SK-N-SH (cell line): ENCODE measurements at regions not wholly inside any gene's neighbourhood (a gene's known extent, or its start where the extent isn't known, plus 50 kb on each side); places are given as distances from the start of the nearest gene placed in this dataset.

Experiments
- CTCF ChIA-PET: fragments of 300-600, 350-600 bp; formaldehyde crosslinking; extraction: SDS; loops from one replicate; lab custom pipeline; 2021; lab: Yijun Ruan, JAX
- POLR2A ChIA-PET: fragments of 350-600 bp; sonication (Branson Sonifier 250); formaldehyde crosslinking; extraction: SDS; loops from one replicate; lab custom pipeline; 2020; ENCODE audit warnings: antibody characterized with exemption, inconsistent platforms; lab: Yijun Ruan, JAX
- DNase-seq: peaks from one replicate; pipeline ENCODE4 v3.0.0; 2012
- H2AFZ ChIP-seq: fragments of 200-600 bp; sonication (generic); 2 replicates; pipeline ENCODE4 v1.8.1; 2016; ENCODE audit warnings: antibody characterized with exemption, mild to moderate bottlenecking, low read depth
- H3F3A ChIP-seq: fragments of 200-600 bp; sonication (generic); replicated peaks from 2 replicates; pipeline ENCODE3; 2016; ENCODE audit warnings: antibody characterized with exemption, mild to moderate bottlenecking; ENCODE audit not compliant: insufficient read depth
- H3K27ac ChIP-seq, 2 experiments: fragments of 200-500 bp in 1 of 2; fragments of 200-600 bp in 1 of 2; sonication (Bioruptor generic) in 1 of 2; sonication (generic), shearing (Covaris generic) in 1 of 2; 2 replicates each; pipeline versions ENCODE4 v1.5.1 to v1.6.1; 2014 to 2016; ENCODE audit warnings: low read depth in 2 of 2, inconsistent platforms in 1 of 2, low read length in 1 of 2, mild to moderate bottlenecking in 1 of 2, mixed read lengths in 1 of 2
- H3K27me3 ChIP-seq: fragments of 200-600 bp; sonication (generic), shearing (Covaris generic); 2 replicates; pipeline ENCODE4 v1.6.1; 2016; ENCODE audit warnings: mixed run types; ENCODE audit not compliant: insufficient read depth
- H3K36me3 ChIP-seq, 2 experiments: fragments of 200-500 bp in 1 of 2; fragments of 200-600 bp in 1 of 2; sonication (Bioruptor generic) in 1 of 2; sonication (generic) in 1 of 2; replicated peaks in 1 of 2; 2 replicates each; pipeline versions ENCODE3 to v1.5.1; 2014 to 2016; ENCODE audit warnings: low read length in 1 of 2, mild to moderate bottlenecking in 1 of 2; ENCODE audit not compliant: insufficient read depth in 2 of 2, control insufficient read depth in 1 of 2
- H3K4me1 ChIP-seq, 2 experiments: fragments of 200-500 bp in 1 of 2; fragments of 200-600 bp in 1 of 2; sonication (Bioruptor generic) in 1 of 2; sonication (generic), shearing (Covaris generic) in 1 of 2; 2 replicates each; pipeline versions ENCODE4 v1.5.1 to v1.6.1; 2014 to 2016; ENCODE audit warnings: low read depth in 1 of 2, low read length in 1 of 2, mixed run types in 1 of 2; ENCODE audit not compliant: insufficient read depth in 2 of 2, control insufficient read depth in 1 of 2
- H3K4me2 ChIP-seq: fragments of 200-600 bp; sonication (generic), shearing (Covaris generic); 2 replicates; pipeline ENCODE4 v1.6.1; 2017; ENCODE audit warnings: mixed run types
- H3K4me3 ChIP-seq, 2 experiments: fragments of 200-500 bp in 1 of 2; fragments of 200-600 bp in 1 of 2; sonication (Bioruptor generic) in 1 of 2; sonication (generic), shearing (Covaris generic) in 1 of 2; 2 replicates each; pipeline versions ENCODE4 v1.5.1 to v1.8.1; 2014 to 2016; ENCODE audit warnings: low read depth in 2 of 2, inconsistent platforms in 1 of 2, low read length in 1 of 2, mild to moderate bottlenecking in 1 of 2, mixed read lengths in 1 of 2, moderate library complexity in 1 of 2
- H3K79me2 ChIP-seq: fragments of 200-600 bp; sonication (generic); 2 replicates; pipeline ENCODE4 v1.8.1; 2017; ENCODE audit warnings: mild to moderate bottlenecking; ENCODE audit not compliant: insufficient read depth
- H3K9ac ChIP-seq: fragments of 200-600 bp; sonication (generic); 2 replicates; pipeline ENCODE4 v1.6.1; 2017; ENCODE audit warnings: mixed run types
- H3K9me2 ChIP-seq: fragments of 200-600 bp; sonication (generic); 2 replicates; pipeline ENCODE4 v1.6.1; 2017; ENCODE audit warnings: mixed run types
- H3K9me3 ChIP-seq: fragments of 200-600 bp; sonication (generic); 2 replicates; pipeline ENCODE4 v1.6.1; 2017; ENCODE audit warnings: mixed run types, mild to moderate bottlenecking, moderate library complexity
- H4K20me1 ChIP-seq: fragments of 200-600 bp; sonication (generic); 2 replicates; pipeline ENCODE4 v1.6.1; 2017; ENCODE audit warnings: mild to moderate bottlenecking, mixed run types; ENCODE audit not compliant: insufficient read depth
- ELF1 ChIP-seq: IDR thresholded peaks from 2 replicates; pipeline ENCODE4 v1.4.0; 2012
- EP300 ChIP-seq, 2 experiments: IDR thresholded peaks; 2 replicates each; pipeline versions ENCODE4 v1.4.0 to v1.6.1; 2012; ENCODE audit warnings: borderline replicate concordance in 1 of 2, low read depth in 1 of 2, low read length in 1 of 2
- FOXJ3 ChIP-seq: sonication (generic); formaldehyde crosslinking; IDR thresholded peaks from 2 replicates; pipeline ENCODE4 v1.5.1; 2020; ENCODE audit warnings: mild to moderate bottlenecking, missing genetic modification reagents
- FOXM1 ChIP-seq: IDR thresholded peaks from 2 replicates; pipeline ENCODE4 v1.4.0; 2012; ENCODE audit warnings: low read depth, mild to moderate bottlenecking
- GATA2 ChIP-seq: sonication (generic); formaldehyde crosslinking; IDR thresholded peaks from 2 replicates; pipeline ENCODE4 v1.5.0; 2020; ENCODE audit warnings: mild to moderate bottlenecking, missing genetic modification reagents
- JUND ChIP-seq: IDR thresholded peaks from 2 replicates; pipeline ENCODE4 v1.4.0; 2012
- MEF2A ChIP-seq: IDR thresholded peaks from 2 replicates; pipeline ENCODE4 v1.4.0; 2012; ENCODE audit warnings: low read depth, borderline replicate concordance
- MXI1 ChIP-seq: IDR thresholded peaks from 2 replicates; pipeline ENCODE4 v1.6.1; 2012; ENCODE audit warnings: mild to moderate bottlenecking, low read depth, low read length, improper control_type of control experiment
- NFIC ChIP-seq: IDR thresholded peaks from 2 replicates; pipeline ENCODE4 v1.4.0; 2012; ENCODE audit warnings: borderline replicate concordance
- NRF1 ChIP-seq: IDR thresholded peaks from 2 replicates; pipeline ENCODE4 v1.6.1; 2012; ENCODE audit warnings: low read depth, mild to moderate bottlenecking, low read length
- POLR2AphosphoS5 ChIP-seq: IDR thresholded peaks from 2 replicates; pipeline ENCODE4 v1.6.1; 2012; ENCODE audit warnings: low read depth, low read length
- RAD21 ChIP-seq: IDR thresholded peaks from 2 replicates; pipeline ENCODE4 v1.6.1; 2012; ENCODE audit warnings: mild to moderate bottlenecking, low read length
- RCOR1 ChIP-seq: fragments of 150-350 bp; IDR thresholded peaks from 2 replicates; pipeline ENCODE4 v1.6.1; 2017; ENCODE audit warnings: antibody characterized with exemption, low read length
- RFX5 ChIP-seq: IDR thresholded peaks from 2 replicates; pipeline ENCODE4 v1.6.1; 2012; ENCODE audit warnings: mild to moderate bottlenecking, improper control_type of control experiment, low read length
- SIN3A ChIP-seq: IDR thresholded peaks from 2 replicates; pipeline ENCODE4 v1.6.1; 2012; ENCODE audit warnings: low read depth, mild to moderate bottlenecking, low read length, moderate library complexity, borderline replicate concordance
- SMC3 ChIP-seq: IDR thresholded peaks from 2 replicates; pipeline ENCODE4 v1.6.1; 2012; ENCODE audit warnings: low read depth, low read length, improper control_type of control experiment
- TAF1 ChIP-seq: IDR thresholded peaks from 2 replicates; pipeline ENCODE4 v1.6.1; 2012; ENCODE audit warnings: low read depth, mild to moderate bottlenecking, low read length, moderate library complexity, borderline replicate concordance
- TCF12 ChIP-seq: IDR thresholded peaks from 2 replicates; pipeline ENCODE4 v1.4.0; 2012
- TEAD4 ChIP-seq: IDR thresholded peaks from 2 replicates; pipeline ENCODE4 v1.4.0; 2012; ENCODE audit warnings: mild to moderate bottlenecking, borderline replicate concordance; ENCODE audit not compliant: insufficient read depth
- YY1 ChIP-seq: IDR thresholded peaks from 2 replicates; pipeline ENCODE4 v1.4.0; 2012; ENCODE audit warnings: low read depth, mild to moderate bottlenecking
- WGBS: methylation state at CpG from one replicate; pipeline ENCODE4 v1.1.6; 2017; ENCODE audit warnings: low lambda C conversion rate; 5-methylcytosine and 5-hydroxymethylcytosine counted together
- TF ChIP-seq, protein P1 (sequence below): IDR thresholded peaks from 2 replicates; pipeline ENCODE4 v1.4.0; 2012; ENCODE audit warnings: low read depth, borderline replicate concordance
- TF ChIP-seq, protein P2 (sequence below): IDR thresholded peaks from 2 replicates; pipeline ENCODE4 v1.4.0; 2012; ENCODE audit warnings: low read depth
- TF ChIP-seq, protein P3 (sequence below): fragments of 150-350 bp; IDR thresholded peaks from 2 replicates; pipeline ENCODE4 v1.6.1; 2017; ENCODE audit warnings: antibody characterized with exemption, low read length, low read depth, borderline replicate concordance
- TF ChIP-seq, protein P4 (sequence below): IDR thresholded peaks from 2 replicates; pipeline ENCODE4 v1.4.0; 2012; ENCODE audit warnings: low read depth, borderline replicate concordance
- TF ChIP-seq, protein P5 (sequence below): IDR thresholded peaks from 2 replicates; pipeline ENCODE4; 2012

DNA sequence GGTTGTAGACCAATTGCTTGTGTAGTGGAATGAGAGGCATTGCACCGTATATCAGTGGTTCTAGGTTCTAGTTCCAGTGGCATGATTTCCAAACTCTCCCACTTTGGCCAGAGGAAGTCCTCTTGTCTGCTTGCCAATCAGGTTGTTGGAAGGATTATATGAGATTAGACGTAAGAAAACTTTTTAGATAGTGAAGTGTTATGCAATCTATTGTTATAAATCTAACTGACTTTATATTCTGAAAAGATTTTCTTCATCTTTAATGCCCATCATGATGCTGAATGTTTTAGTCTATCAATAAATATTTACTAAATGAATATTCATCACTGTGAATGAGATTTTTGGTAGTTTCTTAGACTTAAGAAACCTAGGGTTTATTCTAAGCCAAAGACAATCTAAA is 152.6 kb downstream of the TFPI2 start (continued):
- TF ChIP-seq, protein P1, sequence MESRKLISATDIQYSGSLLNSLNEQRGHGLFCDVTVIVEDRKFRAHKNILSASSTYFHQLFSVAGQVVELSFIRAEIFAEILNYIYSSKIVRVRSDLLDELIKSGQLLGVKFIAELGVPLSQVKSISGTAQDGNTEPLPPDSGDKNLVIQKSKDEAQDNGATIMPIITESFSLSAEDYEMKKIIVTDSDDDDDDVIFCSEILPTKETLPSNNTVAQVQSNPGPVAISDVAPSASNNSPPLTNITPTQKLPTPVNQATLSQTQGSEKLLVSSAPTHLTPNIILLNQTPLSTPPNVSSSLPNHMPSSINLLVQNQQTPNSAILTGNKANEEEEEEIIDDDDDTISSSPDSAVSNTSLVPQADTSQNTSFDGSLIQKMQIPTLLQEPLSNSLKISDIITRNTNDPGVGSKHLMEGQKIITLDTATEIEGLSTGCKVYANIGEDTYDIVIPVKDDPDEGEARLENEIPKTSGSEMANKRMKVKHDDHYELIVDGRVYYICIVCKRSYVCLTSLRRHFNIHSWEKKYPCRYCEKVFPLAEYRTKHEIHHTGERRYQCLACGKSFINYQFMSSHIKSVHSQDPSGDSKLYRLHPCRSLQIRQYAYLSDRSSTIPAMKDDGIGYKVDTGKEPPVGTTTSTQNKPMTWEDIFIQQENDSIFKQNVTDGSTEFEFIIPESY = no peak
- TF ChIP-seq ELF1 (no peak), SIN3A (no peak), RAD21 (no peak), POLR2AphosphoS5 (no peak), RCOR1 (no peak)

DNA sequence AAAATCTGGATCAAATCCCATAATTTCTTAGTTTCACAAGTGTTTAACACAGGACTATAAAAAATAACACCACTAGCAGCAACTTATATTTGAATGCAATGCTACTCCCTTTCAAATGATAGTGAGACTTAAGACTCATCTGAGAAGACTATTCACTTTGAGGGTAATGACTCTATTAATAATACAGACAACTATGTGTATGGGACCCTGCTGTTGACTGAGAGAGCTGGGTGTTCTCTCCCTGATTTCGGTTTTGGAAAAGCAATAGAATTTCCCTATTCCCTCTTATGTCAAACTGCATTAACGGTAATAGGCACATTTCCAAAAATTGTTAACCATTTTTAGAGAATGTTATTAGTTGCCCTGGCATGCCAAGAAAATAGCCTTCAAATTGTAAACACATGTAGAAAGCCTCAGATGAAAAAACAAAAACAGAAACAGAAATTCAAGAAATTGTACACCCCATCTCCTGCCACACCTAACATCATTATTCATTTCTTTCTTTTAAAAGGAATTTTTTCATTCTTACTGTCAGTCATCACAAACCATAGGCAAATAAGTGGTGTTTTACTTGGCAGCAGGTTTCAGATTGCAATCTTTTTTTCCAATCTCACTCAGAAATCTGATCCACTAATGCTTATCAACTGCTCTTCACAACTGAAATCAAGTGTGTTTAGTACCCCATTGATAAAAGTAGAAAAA is 153.7 kb downstream of the TFPI2 start:
- no peaks in the 10 kb centered on the region for H4K20me1 ChIP-seq
- H3K4me2 ChIP-seq = no peak overlapping the region
- ChIA-PET POLR2A (no interaction called here), CTCF (no interaction called here)
- no peaks in the 10 kb centered on the region for H3K9me3 ChIP-seq
- WGBS = 44% methylated on average over 2 of the region's 2 CpGs
- no peaks in the 10 kb centered on the region for H3F3A ChIP-seq
- H3K9ac ChIP-seq = no peak overlapping the region
- no peak for DNase-seq
- H3K4me1 ChIP-seq = peaks cover 0 to 7% of the 10 kb centered on the region in 2 experiments; a peak in 2 of 4 replicates
- H3K27ac ChIP-seq = peak overlapping the region in 1 of 2 experiments; percentile 22; a peak in 1 of 4 replicates
- H3K9me2 ChIP-seq = no peaks in the 10 kb centered on the region
- no peaks in the 10 kb centered on the region for H3K36me3 ChIP-seq
- H2AFZ ChIP-seq = no peak overlapping the region
- H3K79me2 ChIP-seq = no peaks in the 10 kb centered on the region
- H3K27me3 ChIP-seq = no peaks in the 10 kb centered on the region
- no peak overlapping the region for H3K4me3 ChIP-seq
- TF ChIP-seq MXI1 = no peak
- TF ChIP-seq, protein P2, sequence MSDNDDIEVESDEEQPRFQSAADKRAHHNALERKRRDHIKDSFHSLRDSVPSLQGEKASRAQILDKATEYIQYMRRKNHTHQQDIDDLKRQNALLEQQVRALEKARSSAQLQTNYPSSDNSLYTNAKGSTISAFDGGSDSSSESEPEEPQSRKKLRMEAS = no peak
- no peak for TF ChIP-seq POLR2AphosphoS5
- peak; percentile 87 for TF ChIP-seq NFIC
- TF ChIP-seq NRF1 = no peak
- TF ChIP-seq GATA2 (CRISPR knock-in tag) = peak; percentile 42
- peak; percentile 65 for TF ChIP-seq JUND
- TF ChIP-seq, protein P3, sequence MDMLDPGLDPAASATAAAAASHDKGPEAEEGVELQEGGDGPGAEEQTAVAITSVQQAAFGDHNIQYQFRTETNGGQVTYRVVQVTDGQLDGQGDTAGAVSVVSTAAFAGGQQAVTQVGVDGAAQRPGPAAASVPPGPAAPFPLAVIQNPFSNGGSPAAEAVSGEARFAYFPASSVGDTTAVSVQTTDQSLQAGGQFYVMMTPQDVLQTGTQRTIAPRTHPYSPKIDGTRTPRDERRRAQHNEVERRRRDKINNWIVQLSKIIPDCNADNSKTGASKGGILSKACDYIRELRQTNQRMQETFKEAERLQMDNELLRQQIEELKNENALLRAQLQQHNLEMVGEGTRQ = no peak
- TF ChIP-seq TAF1 = no peak
- no peak for TF ChIP-seq FOXM1
- no peak for TF ChIP-seq RFX5
- no peak for TF ChIP-seq YY1
- TF ChIP-seq, protein P4, sequence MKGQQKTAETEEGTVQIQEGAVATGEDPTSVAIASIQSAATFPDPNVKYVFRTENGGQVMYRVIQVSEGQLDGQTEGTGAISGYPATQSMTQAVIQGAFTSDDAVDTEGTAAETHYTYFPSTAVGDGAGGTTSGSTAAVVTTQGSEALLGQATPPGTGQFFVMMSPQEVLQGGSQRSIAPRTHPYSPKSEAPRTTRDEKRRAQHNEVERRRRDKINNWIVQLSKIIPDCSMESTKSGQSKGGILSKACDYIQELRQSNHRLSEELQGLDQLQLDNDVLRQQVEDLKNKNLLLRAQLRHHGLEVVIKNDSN = no peak
- TF ChIP-seq ELF1 = no peak
- no peak for TF ChIP-seq MEF2A
- peak in 1 of 2 experiments; percentile 40; a peak in 2 of 4 replicates for TF ChIP-seq EP300 (IDR thresholded peaks at IDR 0.05; ENCODE audit: borderline replicate concordance in 1 of 2, low read depth in 1 of 2, low read length in 1 of 2)
- 0 out of 2 replicates have a peak, but pooled peaks have one; percentile 34 for TF ChIP-seq TEAD4
- peak; percentile 71 for TF ChIP-seq TCF12
- TF ChIP-seq RCOR1 = no peak
- no peak for TF ChIP-seq SMC3
- TF ChIP-seq, protein P1 = no peak
- TF ChIP-seq FOXJ3 (CRISPR knock-in tag) = no peak
- TF ChIP-seq, protein P5, sequence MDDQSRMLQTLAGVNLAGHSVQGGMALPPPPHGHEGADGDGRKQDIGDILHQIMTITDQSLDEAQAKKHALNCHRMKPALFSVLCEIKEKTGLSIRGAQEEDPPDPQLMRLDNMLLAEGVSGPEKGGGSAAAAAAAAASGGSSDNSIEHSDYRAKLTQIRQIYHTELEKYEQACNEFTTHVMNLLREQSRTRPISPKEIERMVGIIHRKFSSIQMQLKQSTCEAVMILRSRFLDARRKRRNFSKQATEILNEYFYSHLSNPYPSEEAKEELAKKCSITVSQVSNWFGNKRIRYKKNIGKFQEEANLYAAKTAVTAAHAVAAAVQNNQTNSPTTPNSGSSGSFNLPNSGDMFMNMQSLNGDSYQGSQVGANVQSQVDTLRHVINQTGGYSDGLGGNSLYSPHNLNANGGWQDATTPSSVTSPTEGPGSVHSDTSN = peak; percentile 70
